Inflammatory macrophage treated with lipopolysaccharide for 1 hour (primary cell): ENCODE measurements at regions not wholly inside any gene's neighbourhood (a gene's known extent, or its start where the extent isn't known, plus 50 kb on each side); places are given as distances from the start of the nearest gene placed in this dataset.
"Not testable (repeated sequence)": the region's sequence is repeated elsewhere in the genome, so short reads cannot be mapped to it uniquely, and the experiment has no call there.

Experiments
- DNase-seq, 2 donors: peaks; one replicate each; pipeline ENCODE4 v3.0.0-alpha.2; 2020 to 2022

DNA sequence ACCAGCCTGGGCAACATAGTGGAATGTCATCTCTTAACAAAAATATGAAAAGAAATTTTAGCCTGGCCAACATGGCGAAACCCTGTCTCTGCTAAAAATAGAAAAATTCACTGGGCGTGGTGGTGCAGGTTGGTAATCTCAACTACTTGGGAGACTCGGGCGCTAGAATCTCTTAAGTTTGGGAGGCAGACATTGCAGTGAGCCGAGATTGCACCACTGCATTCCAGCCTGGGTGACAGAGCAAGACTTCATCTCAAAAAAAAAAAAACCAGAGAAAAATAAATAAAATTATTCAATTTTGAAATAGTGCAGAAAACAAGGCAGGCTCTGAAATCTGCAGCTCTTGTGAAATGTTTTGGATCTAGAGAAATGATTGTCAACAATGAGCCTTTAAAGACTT is 397.3 kb upstream of the AMELY start:
- DNase-seq = no peak

DNA sequence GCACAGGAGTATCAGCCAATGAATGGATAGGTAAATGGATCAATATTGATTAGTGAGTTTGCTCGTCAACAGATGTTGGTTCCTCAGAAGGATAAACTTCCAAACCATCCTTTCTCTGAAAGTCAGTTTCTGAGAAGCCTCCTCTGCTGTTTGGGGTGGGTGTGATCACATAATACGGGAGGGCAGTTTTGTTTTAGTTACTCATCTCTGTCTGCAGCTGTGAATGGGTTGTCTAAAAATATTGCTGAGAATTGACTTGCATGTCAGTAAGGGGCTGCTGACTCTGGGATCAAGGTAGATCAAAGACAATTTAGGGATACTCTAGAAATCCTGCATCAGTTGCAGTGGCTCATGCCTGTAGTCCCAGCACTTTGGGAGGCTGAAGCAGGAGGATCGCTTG is 390.8 kb upstream of the AMELY start:
- DNase-seq = no peak

DNA sequence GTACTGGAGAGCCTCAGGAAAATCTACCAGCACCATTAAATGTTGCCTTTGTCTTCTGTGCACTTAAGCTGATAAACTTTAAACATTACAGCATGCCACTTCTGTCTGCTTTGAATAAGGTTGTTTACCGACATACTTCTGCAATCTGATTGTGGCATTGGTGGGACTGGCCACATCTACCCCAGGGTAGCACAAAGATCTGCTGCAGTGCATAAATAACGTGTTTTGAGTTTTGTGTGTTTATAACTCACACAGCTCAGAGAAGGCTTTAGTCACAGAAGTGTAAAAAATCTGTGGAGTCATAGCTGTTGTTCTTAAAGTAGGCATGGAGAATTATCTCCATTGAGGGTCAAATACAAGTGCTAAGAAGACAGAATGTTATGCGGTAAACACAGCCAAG is 388.4 kb upstream of the AMELY start:
- no peak for DNase-seq

DNA sequence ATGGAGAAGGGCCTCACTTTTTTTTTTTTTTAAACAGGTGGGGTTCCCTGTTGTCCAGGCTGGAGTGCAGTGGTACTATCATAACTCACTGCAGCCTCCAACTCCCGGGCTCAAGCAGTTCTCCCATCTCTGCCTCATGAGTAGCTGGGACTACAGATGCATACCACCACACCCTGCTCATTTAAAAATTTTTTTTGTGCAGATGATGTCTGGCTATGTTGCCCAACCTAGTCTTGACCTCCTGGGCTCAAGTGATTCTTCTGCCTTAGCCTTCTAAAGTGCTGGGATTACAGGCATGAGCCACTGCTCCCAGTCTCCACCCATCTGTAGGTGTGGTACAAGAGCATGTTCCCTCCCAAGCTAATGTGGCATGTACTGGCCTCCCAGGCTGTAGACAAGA is 380.6 kb upstream of the AMELY start:
- DNase-seq = no peak

DNA sequence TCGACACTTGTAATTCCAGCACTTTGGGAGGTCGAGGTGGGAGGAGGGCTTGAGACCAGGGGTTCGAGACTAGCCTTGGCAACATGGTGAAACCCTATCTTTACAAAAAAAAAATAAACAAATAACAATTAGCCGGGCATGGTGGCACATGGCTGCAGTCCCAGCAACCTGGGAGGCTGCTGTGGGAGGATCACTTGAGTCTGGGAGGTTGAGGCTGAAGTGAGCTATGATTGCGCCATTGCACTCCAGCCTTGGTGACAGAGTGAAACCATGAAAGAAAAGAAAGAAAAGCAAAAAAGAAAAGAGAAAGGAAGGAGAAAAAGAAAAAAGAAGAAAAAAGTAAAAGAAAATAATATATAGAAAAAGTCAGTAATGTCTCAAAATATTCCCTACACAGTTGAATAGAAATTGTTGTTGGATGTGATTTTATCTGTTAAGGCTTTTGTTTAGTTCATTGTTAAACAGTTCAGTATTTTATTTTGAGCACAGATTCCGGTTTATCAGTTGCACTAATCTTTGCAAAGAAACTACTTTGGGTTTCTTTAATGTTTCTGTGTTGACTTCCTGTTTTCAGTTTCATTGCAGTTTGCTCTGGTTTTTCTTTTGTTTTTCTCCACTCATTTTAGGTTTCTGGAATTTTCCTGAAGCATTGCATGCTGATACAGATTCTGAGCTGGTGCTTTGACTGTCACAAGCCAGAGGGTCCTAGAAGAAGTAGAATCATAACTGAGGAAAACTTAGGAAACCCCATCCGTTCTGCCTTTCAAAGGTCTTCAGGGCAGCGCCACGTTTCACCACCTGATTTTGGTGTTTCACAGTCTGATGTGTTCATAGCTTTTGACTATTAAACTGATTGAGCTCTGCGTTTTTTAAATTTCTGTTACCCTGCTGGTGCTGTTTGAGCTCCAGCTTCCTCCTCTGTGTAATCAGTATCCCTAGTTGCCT is 378.6 kb upstream of the AMELY start:
- peak in 1 of 2 donors; percentile 23 for DNase-seq

DNA sequence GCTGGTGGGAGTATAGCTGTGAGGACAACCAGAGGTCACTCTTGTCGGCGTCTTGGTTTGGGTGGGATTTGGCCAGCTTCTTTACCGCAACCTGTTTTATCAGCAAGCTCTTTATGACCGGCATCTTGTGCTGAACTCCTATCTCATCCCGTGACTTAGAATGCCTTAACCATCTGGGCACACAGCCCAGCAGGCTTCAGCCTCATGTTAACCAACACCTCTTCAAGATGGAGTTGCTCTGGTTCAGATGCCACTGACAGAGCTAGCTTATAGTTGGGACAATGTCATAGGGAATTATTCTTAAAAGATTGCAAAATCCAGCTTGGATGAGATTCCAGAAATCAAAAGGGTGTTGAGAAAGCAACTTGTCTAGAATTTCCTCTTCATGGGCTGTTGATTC is 377.1 kb upstream of the AMELY start:
- DNase-seq = no peak

DNA sequence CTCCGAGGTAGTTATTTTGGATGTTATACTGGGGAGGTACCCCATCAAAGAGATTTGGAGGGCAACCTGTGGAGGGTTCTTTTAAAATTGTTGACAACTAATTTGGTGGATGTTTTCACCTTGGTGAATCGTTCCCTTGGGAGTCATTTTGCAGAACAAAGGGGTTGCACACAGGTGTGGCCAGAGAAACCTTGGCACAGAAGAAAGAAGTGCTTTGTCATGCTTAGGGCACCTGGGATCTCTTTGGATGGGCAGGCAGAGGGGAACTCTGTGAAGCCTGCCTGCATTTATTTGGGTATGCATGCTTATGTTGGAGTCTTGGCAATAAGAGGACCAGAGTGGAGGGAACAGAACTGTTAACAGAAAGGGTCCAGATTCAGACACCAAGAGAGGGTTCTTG is 376.4 kb upstream of the AMELY start:
- not testable (repeated sequence) for DNase-seq

DNA sequence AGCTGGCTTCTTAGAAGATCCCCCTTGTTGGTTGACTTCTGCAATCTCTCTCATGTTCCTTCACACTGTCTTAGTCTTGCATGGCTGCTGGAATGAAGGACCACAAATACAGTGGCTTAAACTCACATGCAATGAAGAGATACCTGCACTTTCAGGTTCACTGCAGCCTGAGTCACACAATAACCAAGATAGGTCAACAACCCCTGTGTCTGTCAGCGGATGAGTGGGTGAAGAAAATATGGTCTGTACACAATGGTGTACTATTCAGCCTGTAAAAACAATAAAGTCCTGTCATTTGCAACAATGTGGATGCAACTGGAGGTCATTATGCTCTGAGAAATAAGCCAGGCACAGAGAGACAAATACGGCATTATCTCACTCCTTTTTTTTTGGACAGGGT is 373.8 kb upstream of the AMELY start:
- DNase-seq = no peak

DNA sequence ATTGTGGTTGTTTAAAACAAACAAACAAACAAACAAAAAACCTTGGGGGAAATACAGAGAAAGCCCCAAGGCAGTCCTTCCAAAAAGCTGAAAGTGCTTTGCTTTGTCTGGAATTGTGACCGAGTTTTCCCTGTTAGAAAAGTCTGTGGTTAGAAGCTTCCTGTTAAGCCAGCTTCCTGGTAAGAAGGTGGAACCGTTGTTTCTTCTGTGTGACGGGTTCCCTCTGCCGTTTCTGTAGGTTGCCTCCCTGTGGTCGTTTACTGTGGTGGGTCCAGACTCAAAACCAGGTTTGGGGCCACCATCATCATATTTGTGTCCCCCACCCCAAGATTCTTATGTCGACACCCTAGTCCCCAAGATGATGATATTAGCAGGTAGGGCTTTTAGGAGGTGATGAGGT is 371.4 kb upstream of the AMELY start:
- DNase-seq = no peak

DNA sequence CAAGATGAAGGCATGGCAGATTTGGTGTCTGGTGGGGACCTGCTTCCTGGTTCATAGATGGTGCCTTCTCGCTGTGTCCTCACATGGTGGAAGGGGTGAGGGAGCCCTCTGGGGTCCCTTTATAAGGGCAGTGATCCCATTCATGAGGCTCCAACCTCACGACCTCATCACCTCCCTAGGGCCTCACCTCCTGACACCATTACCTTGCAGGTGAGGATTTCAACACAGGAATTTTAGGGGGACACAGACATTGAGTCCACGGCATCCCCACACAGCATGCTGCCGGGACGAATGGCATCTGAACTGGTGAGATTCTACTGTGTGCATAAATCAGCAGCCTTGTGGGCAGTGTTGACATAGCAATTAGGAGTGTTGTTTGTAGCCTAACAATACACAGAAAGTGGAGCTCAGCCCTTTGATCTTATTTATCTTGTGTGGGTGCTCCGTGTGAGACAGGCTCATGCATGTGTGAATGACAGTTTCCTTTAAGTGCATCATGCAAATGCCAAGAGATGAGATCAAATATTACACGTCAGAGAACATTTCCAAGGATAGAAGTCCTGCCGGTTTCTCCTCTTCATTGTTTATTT is 368.7 kb upstream of the AMELY start:
- not testable (repeated sequence) for DNase-seq

DNA sequence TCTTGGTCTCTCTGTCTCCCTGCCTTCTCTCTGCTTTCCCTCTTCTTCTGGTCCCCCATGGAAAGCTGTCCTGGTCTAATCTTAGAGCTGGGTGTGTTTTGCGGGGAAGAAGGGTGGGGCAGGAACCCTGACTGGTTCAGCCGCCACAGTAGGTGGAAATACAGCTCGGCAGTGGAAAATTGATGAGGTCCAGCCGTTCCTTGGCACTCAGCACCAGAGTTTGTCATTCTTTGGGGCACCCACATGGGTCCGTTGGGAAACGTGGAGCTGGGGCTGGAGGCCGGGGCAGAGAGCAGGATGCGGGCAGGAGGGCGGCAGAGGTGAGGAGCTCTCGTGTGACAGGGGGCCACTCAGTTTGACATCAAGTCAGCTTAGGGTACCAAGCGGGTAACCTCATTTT is 364.2 kb upstream of the AMELY start:
- DNase-seq = no peak

DNA sequence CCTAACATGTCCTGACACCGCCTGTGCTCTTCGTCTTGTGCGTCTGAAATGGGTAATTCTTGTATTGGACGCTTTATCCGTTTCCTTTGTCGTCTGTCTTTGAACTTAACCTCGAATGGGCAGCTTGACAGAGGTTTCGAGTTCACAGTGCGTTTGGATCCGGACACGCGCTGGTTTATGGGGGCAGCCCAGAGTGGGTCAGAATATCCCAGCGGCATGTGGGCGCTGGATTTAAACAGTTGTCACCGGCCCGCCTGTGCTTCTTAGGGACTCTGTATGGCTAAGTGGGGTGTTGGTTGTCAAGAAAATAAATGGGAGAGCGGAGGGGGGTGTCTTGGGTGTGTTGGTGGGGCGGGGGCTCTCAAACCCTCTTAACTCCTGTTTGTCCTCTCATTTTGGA is 363.5 kb upstream of the AMELY start:
- no peak for DNase-seq

DNA sequence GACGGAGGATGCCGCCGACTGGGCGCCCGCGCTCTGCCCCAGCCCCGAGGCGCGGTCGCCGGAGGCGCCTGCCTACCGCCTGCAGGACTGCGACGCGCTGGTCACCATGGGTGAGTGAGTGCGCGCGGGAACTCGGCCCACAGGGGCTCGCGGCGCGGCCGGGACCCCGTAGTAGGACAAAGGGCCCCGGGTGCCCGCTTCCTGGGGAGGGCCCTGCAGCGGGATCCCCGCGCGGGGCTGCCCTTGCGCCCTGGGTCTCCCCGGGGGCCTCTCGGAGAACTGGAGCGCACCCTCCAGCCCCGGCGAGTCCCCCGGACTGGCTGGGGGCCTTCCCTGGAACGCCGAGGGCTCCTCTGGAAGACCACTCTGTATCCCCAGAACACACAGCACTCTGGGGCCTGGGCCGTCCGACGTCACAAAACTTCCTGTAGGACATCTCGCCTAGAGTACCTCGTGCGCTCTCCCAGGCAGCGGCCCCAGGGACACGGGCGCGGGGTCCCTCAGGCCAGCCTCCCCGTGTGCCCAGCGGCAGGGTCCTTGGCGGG is 362.9 kb upstream of the AMELY start:
- DNase-seq = peak in 1 of 2 donors; percentile 7

DNA sequence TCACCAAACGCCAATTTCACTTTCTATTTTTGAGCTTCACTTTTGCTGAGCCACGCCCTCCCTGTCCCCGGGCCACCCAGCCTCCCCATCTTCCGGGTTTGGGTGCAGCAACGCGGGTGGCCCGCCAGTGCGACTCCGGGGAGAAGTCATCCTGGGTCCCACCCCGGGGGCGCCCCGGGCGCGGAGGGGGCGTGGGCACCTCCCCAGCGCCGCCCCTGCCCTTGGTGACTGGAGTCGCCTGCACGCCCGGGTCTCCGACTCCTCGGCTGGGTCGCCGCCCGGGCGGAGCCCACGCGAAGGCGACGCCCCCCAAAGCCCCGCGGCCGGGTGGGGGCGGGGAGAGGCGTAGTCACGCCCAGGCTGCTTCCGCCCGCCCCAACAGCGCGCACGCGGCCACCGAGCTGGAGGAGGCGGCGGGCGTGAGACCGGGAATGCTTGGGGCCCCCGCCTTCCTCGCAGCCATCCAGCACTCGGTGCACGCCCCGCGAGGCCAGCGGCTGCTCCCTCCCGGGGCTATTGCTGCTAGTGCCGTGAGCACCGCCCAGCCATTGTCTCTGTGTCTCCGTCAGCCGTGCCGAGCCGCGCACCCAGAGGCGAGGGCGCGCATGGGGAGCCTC is 362.1 kb upstream of the AMELY start:
- peak; percentile 70 for DNase-seq

DNA sequence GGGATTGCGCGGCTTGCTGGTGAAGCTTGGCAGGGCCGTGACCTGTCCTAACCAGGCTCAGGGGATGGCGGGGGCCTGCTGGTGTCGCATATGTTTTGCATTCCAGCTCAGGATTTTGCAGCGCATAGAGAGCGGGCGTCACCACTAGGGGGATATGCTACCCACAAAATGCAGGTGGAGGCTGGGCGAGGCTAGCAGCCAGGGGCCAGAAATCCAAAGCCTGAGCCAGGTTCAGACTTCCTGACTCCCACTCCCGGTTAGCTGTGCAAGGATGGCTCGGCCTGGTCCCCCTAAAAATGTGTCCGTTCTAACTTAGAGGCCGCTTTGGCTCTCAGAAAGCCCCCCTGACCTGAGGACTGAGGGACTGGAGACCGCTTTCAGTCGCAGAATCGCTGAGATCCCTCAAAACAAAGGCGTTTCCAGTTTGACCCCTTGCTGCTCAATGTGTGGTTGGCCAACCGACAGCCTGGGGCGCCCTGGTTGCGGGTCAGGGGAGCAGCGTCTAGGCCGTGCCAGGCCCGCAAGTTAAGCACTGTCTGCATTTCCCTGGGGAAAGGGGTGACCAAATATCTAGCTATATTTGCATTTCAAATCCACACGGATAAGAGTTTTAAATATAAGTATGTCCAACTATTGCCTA is 361.1 kb upstream of the AMELY start:
- peak; percentile 21 to 47 for DNase-seq

DNA sequence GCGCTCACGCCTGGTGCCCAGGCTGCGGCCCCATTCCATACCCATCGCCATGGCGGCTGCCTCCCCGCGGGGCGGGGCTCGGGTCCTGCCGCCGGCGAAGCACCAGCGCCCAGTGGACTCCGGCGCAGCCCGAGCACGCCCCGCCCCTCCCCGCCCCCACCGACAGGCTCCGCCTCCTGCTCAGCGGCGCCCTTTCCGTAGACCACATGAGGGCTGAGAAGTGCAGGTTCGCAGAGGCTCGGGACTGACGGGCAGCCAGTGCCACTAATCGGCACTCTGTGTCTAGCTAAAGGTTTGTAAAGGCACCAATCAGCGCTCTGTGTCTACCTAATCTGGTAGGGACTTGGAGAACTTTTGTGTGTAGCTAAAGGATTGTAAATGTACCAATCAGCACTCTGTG is 352.2 kb upstream of the AMELY start:
- DNase-seq = no peak

DNA sequence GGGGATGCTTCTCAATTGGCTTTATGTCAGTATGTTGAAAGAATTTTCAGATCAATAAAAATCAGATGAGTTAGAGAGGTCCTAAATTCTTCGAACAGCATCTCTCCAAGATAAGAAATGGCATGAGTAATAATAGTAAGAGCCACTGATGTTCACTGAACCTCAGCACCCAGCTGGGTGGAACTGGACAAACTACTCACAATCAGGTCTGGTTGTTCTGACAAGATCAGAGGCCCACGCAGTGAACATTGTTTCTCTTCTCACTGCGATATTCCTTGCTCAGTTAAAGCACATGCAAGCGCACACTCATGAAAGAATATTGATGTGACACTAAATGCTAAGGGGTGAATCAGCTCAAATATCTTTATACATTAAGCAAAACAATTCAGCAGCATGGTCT is 351.0 kb upstream of the AMELY start:
- no peak for DNase-seq

DNA sequence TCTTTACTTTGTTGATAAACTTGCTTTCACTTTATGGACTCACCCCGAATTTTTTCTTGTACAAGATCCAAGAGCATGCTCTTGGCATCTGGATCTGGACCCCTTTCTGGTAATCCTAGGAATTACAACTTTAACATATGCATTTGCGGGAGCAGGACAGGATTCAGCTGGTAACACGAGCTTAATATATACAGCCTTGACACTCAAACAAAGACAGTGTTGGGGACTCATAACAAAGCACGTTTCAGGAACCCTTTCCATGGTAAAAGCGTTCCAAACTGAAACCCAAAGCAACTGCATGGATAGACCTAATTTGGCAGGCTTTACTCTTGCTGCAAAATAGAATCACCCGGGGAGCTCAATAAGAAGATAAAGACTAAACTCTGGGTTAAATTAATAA is 349.7 kb upstream of the AMELY start:
- DNase-seq = no peak

DNA sequence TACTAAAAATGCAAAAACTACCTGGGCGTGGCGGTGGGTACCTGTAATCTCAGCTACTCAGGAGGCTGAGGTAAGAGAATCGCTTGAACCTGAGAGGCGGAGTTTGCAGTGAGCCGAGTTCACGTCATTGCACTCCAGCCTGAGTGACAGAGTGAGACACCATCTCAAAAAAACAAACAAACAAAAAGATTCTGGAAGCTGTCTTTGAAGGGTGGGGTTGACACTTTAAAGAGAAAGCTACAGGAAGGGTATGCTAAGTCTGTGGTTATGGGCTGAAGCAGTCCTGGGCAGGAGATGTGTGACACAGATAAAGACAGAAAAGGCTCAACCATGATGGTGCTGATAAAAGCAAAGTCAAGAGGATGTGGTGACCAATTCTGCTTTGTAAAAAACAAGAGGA is 328.5 kb upstream of the AMELY start:
- no peak for DNase-seq

DNA sequence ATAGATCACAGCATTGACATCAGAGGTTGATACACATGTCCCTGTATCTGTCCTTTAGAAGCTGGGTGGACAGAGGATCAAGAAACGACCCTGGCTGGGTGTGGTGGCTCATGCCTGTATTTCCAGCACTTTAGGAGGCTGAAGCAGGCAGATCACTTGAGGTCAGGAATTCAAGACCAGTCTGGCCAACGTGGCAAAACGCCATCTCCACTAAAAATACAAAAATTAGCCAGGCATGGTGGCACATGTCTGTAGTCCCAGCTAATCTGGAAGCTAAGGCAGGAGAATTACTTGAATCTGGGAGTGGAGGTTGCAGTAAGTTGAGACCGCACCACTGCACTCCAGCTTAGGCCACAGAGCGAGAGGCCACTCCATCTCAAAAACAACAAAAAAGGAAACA is 300.4 kb upstream of the AMELY start:
- no peak for DNase-seq

DNA sequence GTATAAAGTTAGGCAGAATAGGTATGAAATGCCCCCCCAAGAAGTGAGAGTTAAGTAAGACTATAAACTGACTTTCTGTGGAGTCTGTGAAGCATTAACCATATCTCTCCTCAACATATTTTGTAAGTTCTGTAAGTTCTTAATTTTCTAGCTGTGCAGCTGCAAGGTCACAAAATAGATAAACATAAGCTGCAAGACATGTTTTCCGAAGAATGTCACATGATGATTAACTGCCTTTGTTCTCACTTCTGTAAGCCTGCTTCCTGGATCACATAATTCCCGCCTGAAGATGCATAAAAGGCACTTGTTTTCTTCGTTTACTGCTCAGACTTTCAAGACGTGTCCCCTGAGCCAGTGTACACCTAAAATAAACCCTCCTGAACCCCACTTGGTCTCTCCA is 292.9 kb upstream of the AMELY start:
- DNase-seq = no peak

DNA sequence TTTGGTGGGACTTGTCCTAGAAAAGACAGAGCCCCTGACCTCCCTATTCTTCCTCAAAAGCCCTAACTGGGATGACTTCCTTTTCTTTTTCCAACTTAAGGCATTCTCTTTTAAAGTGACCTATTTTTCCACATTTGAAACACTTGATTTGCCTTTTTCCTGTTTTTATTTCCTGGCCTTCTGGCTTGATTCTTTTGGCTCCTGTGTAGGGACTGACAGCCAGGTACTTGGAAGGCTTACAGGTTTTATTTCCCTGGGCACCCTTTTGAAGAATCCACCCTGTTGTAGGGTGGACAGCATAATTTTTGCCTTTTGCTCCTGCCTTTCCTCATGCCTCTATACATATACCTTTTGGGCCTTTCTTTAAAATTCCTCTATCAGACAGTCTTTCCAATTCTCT is 271.0 kb upstream of the AMELY start:
- no peak for DNase-seq

DNA sequence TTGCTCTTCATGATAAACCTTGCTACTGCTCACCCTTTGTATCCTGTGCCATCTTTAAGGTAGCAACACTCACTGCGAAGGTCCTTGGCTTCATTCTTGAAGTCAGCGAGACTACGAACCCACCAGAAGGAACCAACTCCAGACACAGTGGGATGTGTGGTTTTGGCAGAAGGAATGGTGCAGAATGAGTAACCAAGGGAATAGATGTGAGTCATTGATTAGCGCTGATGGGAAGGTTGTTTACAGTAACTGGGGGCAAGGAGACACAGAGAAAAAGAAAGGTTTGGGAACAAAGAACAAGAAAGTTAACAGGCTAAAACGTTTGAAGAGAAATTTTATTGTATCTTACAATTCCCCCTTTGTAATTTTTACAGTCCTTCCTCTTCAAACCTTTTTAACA is 266.1 kb upstream of the AMELY start:
- DNase-seq = no peak
